ENCODE measurements at regions not wholly inside any gene's neighbourhood (a gene's known extent, or its start where the extent isn't known, plus 50 kb on each side); places are given as distances from the start of the nearest gene placed in this dataset.

DNA sequence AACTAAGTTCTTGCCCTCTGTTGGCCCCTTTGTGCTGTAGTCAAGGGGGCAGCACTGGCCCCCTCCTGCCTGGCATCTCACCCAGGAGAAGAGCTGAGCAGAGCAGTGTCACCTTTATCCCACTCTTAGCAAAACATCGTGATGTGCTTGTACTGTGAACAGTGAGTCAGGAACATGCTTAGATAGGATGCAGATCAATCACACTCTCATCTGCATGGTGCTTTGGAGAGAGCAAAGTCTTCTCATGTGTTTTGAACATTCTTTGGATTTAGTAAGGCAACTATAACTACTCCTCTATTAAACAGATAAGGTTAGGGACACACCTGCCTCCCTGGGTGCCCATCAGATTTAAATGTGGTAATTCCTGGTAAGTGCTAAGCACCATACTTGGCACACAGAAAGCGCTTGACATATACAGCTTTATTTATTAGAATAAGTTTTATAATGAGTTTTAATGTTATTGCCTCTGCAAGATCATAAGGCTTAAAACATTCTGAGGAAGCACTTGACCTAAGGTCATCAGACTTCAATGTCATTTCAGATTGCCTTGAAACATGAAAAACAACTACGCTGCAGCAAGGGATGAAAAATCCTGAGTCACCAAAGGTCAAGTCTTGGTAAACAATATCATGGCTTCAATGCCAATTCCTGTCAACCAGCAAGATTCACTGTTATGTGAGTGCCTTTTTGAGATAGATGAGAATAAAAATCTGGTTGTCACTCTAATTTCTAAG lies 82.4 kb upstream of the IRS2 start:
- Histone ChIP-seq H3K4me3 (peak overlapping the region in 1 of 4 donors; percentile 46), H3K9me3 (replicated peaks in 1 of 3) (no peaks in the 10 kb centered on the region), H3K4me1 (replicated peaks in 1 of 2) (peaks cover 24 to 30% of the 10 kb centered on the region in 2 donors), H3K27me3 (no peaks in the 10 kb centered on the region), H3K36me3 (replicated peaks in 1 of 2) (no peaks in the 10 kb centered on the region), H3K27ac (peak overlapping the region; percentile 60 to 92 (median 81))
- DNase-seq = peak in 3 of 7 donors; percentile 29 to 53 (median 39)
- intact Hi-C loops (cut with DNase I) = no loop called here
- TF ChIP-seq, protein P1, sequence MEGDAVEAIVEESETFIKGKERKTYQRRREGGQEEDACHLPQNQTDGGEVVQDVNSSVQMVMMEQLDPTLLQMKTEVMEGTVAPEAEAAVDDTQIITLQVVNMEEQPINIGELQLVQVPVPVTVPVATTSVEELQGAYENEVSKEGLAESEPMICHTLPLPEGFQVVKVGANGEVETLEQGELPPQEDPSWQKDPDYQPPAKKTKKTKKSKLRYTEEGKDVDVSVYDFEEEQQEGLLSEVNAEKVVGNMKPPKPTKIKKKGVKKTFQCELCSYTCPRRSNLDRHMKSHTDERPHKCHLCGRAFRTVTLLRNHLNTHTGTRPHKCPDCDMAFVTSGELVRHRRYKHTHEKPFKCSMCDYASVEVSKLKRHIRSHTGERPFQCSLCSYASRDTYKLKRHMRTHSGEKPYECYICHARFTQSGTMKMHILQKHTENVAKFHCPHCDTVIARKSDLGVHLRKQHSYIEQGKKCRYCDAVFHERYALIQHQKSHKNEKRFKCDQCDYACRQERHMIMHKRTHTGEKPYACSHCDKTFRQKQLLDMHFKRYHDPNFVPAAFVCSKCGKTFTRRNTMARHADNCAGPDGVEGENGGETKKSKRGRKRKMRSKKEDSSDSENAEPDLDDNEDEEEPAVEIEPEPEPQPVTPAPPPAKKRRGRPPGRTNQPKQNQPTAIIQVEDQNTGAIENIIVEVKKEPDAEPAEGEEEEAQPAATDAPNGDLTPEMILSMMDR (IDR thresholded peaks at IDR 0.05) = no peak
- no peak for TF ChIP-seq POLR2A (IDR thresholded peaks at IDR 0.05)
- 22 to 46% (median 35%) methylated on average over 3 of the region's 3 CpGs for WGBS, 4 donors

DNA sequence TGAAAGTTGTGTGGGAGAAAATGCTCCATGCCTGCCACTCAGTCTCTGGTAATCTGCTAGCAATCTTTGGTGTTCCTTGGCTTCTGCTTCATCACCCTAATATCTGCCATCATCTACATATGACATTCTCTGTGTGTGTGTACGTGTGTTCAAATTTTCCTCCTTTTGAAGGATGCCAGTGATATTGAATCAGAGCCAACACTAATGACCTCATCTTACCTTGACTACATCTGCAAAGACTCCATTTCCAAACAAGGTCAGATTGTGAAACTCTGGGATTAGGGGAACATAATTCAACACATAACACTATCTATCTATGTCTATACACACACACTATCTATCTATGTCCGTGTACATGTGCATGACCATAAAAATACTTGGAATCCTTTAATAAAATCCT lies 81.4 kb upstream of the IRS2 start:
- Histone ChIP-seq H3K4me3 (no peak overlapping the region), H3K27ac (peak overlapping the region in 1 of 5 donors; percentile 81), H3K9me3 (replicated peaks in 1 of 3) (no peaks in the 10 kb centered on the region), H3K27me3 (no peaks in the 10 kb centered on the region), H3K36me3 (replicated peaks in 1 of 2) (no peaks in the 10 kb centered on the region), H3K4me1 (replicated peaks in 1 of 2) (peaks cover 24 to 33% of the 10 kb centered on the region in 2 donors)
- 26 to 38% (median 35%) methylated on average over 2 of the region's 2 CpGs for WGBS, 4 donors
- TF ChIP-seq, protein P1 (IDR thresholded peaks at IDR 0.05) = no peak
- no peak for TF ChIP-seq POLR2A (IDR thresholded peaks at IDR 0.05)
- intact Hi-C loops (cut with DNase I) = no loop called here
- DNase-seq = no peak

DNA sequence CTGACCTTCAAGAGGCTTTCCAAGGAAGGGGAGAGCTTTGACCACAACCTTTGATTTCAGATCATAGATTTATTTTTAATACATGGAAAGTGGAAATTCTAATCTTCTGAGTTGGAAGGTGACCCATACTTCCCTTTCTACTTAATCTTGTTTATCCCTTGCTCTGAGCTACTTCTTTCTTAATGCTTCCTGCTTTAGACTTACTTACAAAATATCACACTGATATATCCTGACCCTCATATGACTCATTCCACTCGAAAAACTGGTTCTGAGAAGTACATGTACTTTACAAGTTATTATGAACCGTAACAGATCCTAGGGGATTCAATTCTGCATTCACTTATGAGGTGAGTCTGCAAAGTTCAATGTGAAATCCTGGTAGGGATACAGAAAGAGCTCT lies 76.2 kb upstream of the IRS2 start:
- no peak for DNase-seq
- intact Hi-C loops (cut with DNase I) = no loop called here
- WGBS, 4 donors = 34 to 48% (median 41%) methylated on average over 2 of the region's 2 CpGs

DNA sequence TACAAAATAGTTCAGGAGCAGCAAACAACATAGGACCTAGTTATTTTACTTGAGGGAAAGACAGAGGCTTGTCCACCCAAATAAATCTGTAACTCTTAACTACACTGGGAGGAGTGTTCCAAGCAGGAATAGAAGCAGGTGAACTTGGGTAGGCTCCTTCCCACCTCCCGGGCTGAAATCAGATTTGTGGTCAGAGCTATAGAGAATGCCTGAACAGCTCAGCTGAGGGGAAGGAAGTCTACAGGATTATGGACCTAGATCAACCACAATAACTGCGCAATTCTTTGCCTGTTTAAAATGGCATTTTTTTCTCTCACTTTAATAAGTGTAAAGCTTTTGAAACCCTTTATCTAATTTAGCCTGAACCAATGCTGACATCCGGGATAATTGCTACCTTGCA lies 73.5 kb upstream of the IRS2 start:
- H3K27ac ChIP-seq = no peak overlapping the region
- no peaks in the 10 kb centered on the region for H3K27me3 ChIP-seq
- peaks cover 0 to 5% of the 10 kb centered on the region in 2 donors for H3K4me1 ChIP-seq (replicated peaks in 1 of 2)
- H3K4me3 ChIP-seq = no peak overlapping the region
- TF ChIP-seq, protein P1 (IDR thresholded peaks at IDR 0.05) = no peak
- TF ChIP-seq POLR2A (IDR thresholded peaks at IDR 0.05) = no peak
- H3K9me3 ChIP-seq (replicated peaks in 1 of 3) = no peaks in the 10 kb centered on the region
- 75 to 85% (median 81%) methylated on average over 3 of the region's 3 CpGs for WGBS, 4 donors
- DNase-seq = no peak
- no peaks in the 10 kb centered on the region for H3K36me3 ChIP-seq (replicated peaks in 1 of 2)
- intact Hi-C loops (cut with DNase I) = no loop called here

More for the DNA sequence above, 76.2 kb upstream of the IRS2 start:
- Histone ChIP-seq H3K4me1 (replicated peaks in 1 of 2) (peaks cover 0 to 8% of the 10 kb centered on the region in 2 donors), H3K36me3 (replicated peaks in 1 of 2) (no peaks in the 10 kb centered on the region), H3K27ac (peak overlapping the region in 1 of 5 donors; percentile 32), H3K27me3 (no peaks in the 10 kb centered on the region), H3K9me3 (replicated peaks in 1 of 3) (no peaks in the 10 kb centered on the region), H3K4me3 (no peak overlapping the region)
- TF ChIP-seq, protein P1 (IDR thresholded peaks at IDR 0.05) = no peak
- no peak for TF ChIP-seq POLR2A (IDR thresholded peaks at IDR 0.05)

Data from adrenal gland (tissue), 9 donors.